ENCODE measurements at regions not wholly inside any gene's neighbourhood (a gene's known extent, or its start where the extent isn't known, plus 50 kb on each side); places are given as distances from the start of the nearest gene placed in this dataset.

- DNase-seq, result no peak
Measured at GRCh38 chr9:82512728-82513127, 524.2 kb downstream of the SPATA31D1 start.

- peak; percentile 48 for DNase-seq
Measured at GRCh38 chr9:82513242-82513751, 524.7 kb downstream of the SPATA31D1 start.

- DNase-seq, result no peak
Measured at GRCh38 chr9:82513976-82514735, 525.6 kb downstream of the SPATA31D1 start.

GRCh38 chr9:82518868-82519267 is 530.3 kb downstream of the SPATA31D1 start:
- no peak for DNase-seq

- DNase-seq, result no peak
Measured at GRCh38 chr9:82519332-82519731, 530.8 kb downstream of the SPATA31D1 start.

- DNase-seq, result no peak
Measured at GRCh38 chr9:82524407-82524806, 535.8 kb downstream of the SPATA31D1 start.

GRCh38 chr9:82526577-82526976 is 536.4 kb downstream of the RASEF start:
- peak; percentile 25 for DNase-seq

GRCh38 chr9:82531795-82532194 is 531.1 kb downstream of the RASEF start:
- no peak for DNase-seq

GRCh38 chr9:82532504-82533180 is 530.3 kb downstream of the RASEF start:
- no peak for DNase-seq

GRCh38 chr9:82535432-82535998 is 527.4 kb downstream of the RASEF start:
- DNase-seq, result no peak

- no peak for DNase-seq
Measured at GRCh38 chr9:82538634-82539033, 524.3 kb downstream of the RASEF start.

- no peak for DNase-seq
Measured at GRCh38 chr9:82539146-82539545, 523.8 kb downstream of the RASEF start.

GRCh38 chr9:82539856-82540579 is 522.9 kb downstream of the RASEF start:
- no peak for DNase-seq

- DNase-seq, result no peak
Measured at GRCh38 chr9:82543726-82544125, 519.2 kb downstream of the RASEF start.

- DNase-seq, result no peak
Measured at GRCh38 chr9:82546136-82546535, 516.8 kb downstream of the RASEF start.

- no peak for DNase-seq
Measured at GRCh38 chr9:82547995-82548394, 514.9 kb downstream of the RASEF start.

GRCh38 chr9:82549174-82549821 is 513.6 kb downstream of the RASEF start:
- DNase-seq, result no peak

- DNase-seq, result no peak
Measured at GRCh38 chr9:82552784-82553183, 510.2 kb downstream of the RASEF start.

- DNase-seq, result no peak
Measured at GRCh38 chr9:82553654-82554366, 509.1 kb downstream of the RASEF start.

- DNase-seq, result no peak
Measured at GRCh38 chr9:82554381-82554780, 508.6 kb downstream of the RASEF start.

GRCh38 chr9:82555031-82555430 is 507.9 kb downstream of the RASEF start:
- DNase-seq, result no peak
